ENCODE measurements at regions not wholly inside any gene's neighbourhood (a gene's known extent, or its start where the extent isn't known, plus 50 kb on each side); places are given as distances from the start of the nearest gene placed in this dataset.

GRCh38 chr12:93226361-93226760 is 151.4 kb upstream of the NUDT4 start:
- no peak for TF ChIP-seq CTCF (IDR thresholded peaks at IDR 0.05; ENCODE audit: control extremely low read depth in 1 of 3, insufficient read depth in 1 of 3, low read depth in 1 of 3, low read length in 3 of 3)
- no peak for TF ChIP-seq POLR2A (IDR thresholded peaks at IDR 0.05; ENCODE audit: control extremely low read depth in 1 of 2, low read depth in 2 of 2, low read length in 2 of 2)
- no peak for TF ChIP-seq EP300 (IDR thresholded peaks at IDR 0.05; ENCODE audit: borderline replicate concordance in 1 of 2, low read depth in 2 of 2, low read length in 2 of 2)
- TF ChIP-seq CEBPB (IDR thresholded peaks at IDR 0.05; ENCODE audit: low read depth, low read length): no peak
- TF ChIP-seq SP1 (IDR thresholded peaks at IDR 0.05; ENCODE audit: low read depth, low read length): no peak
- no peak for TF ChIP-seq MAX (IDR thresholded peaks at IDR 0.05)

All from H1 (cell line).